HL-60 (cell line): ENCODE measurements at regions not wholly inside any gene's neighbourhood (a gene's known extent, or its start where the extent isn't known, plus 50 kb on each side); places are given as distances from the start of the nearest gene placed in this dataset.

ENCODE experiments used
- CTCF ChIP-seq: IDR thresholded peaks from one replicate; pipeline ENCODE4 v1.5.1; 2011; ENCODE audit warnings: low read length, control low read depth, inconsistent platforms; ENCODE audit not compliant: insufficient read depth
- POLR2AphosphoS5 ChIP-seq: IDR thresholded peaks from 2 replicates; pipeline ENCODE4 v1.6.1; 2012; ENCODE audit warnings: low read depth
- REST ChIP-seq: IDR thresholded peaks from 2 replicates; pipeline ENCODE4 v1.6.1; 2012; ENCODE audit warnings: low read depth; ENCODE audit not compliant: insufficient replicate concordance

GRCh38 chr18:46346896-46347630 is 242.9 kb downstream of the HAUS1 start:
- TF ChIP-seq CTCF: no peak
- no peak for TF ChIP-seq POLR2AphosphoS5
- TF ChIP-seq REST: no peak
